Right lobe of liver (tissue), 6 donors: ENCODE measurements at regions not wholly inside any gene's neighbourhood (a gene's known extent, or its start where the extent isn't known, plus 50 kb on each side); places are given as distances from the start of the nearest gene placed in this dataset.

Source experiments
- ATAC-seq, 4 donors: fragments of 200-7000 bp; cut with Tn5 transposase; one replicate each; pipeline ENCODE4 v1.9.1; 2020; ENCODE audit warnings: mild to moderate bottlenecking in 4 of 4, moderate library complexity in 4 of 4
- DNase-seq, 3 donors: peaks; one replicate each; pipeline ENCODE4 v3.0.0-alpha.2; 2020
- H3K27ac ChIP-seq, 3 donors: fragments of 200-600 bp; one replicate each; pipeline ENCODE4 v1.8.0; 2022
- H3K27me3 ChIP-seq, 2 donors: fragments of 200-600 bp; one replicate each; pipeline ENCODE4 v1.8.0; 2022
- H3K36me3 ChIP-seq, 4 donors: fragments of 200-600 bp; sonication (generic) in 1 of 4; one replicate each; pipeline versions ENCODE4 v1.5.1 to v1.8.0; 2017 to 2022; ENCODE audit warnings: control low read depth in 1 of 4
- H3K4me1 ChIP-seq, 4 donors: fragments of 200-600 bp; sonication (generic) in 1 of 4; one replicate each; pipeline versions ENCODE4 v1.5.1 to v1.8.0; 2017 to 2022; ENCODE audit warnings: control low read depth in 1 of 4
- H3K4me3 ChIP-seq, 3 donors: fragments of 200-600 bp; one replicate each; pipeline ENCODE4 v1.8.0; 2022
- H3K9me3 ChIP-seq, 4 donors: fragments of 200-600 bp; sonication (generic) in 1 of 4; one replicate each; pipeline versions ENCODE4 v1.5.1 to v1.8.0; 2017 to 2022; ENCODE audit warnings: control low read depth in 1 of 4
- POLR2A ChIP-seq: fragments of 450-650 bp; IDR thresholded peaks from one replicate; pipeline ENCODE4 v1.6.1; 2017; ENCODE audit warnings: antibody characterized with exemption, mild to moderate bottlenecking
- WGBS: methylation state at CpG from one replicate; pipeline ENCODE4 v1.1.6; 2018; ENCODE audit warnings: low coverage, low lambda C conversion rate; ENCODE audit not compliant: insufficient coverage; ENCODE audit errors: missing lambda C conversion rate; 5-methylcytosine and 5-hydroxymethylcytosine counted together
- intact Hi-C, 2 donors: fragments of 100-400 bp; cut with DNase I; formaldehyde crosslinking; loops; one replicate each; pipeline versions ENCODE4 v1.11.2 to v1.14.1; 2022
- TF ChIP-seq, protein P1 (sequence below), 4 donors: fragments of 200-600 bp in 3 of 4; fragments of 450-650 bp in 1 of 4; IDR thresholded peaks; one replicate each; pipeline versions ENCODE4 v1.5.1 to v1.8.0; 2016 to 2022; ENCODE audit warnings: antibody characterized with exemption in 4 of 4, mild to moderate bottlenecking in 2 of 4
- donor health status: DM: no; HTN: yes; CAD: no.
- donor health status: DM: no; HTN: no; CAD: no.
- donor health status: DM: no; HTN: no; CAD: no.
- donor health status: DM: no; HTN: yes; CAD: no.
- donor health status: DM: no; HTN: yes; CAD: no.

DNA sequence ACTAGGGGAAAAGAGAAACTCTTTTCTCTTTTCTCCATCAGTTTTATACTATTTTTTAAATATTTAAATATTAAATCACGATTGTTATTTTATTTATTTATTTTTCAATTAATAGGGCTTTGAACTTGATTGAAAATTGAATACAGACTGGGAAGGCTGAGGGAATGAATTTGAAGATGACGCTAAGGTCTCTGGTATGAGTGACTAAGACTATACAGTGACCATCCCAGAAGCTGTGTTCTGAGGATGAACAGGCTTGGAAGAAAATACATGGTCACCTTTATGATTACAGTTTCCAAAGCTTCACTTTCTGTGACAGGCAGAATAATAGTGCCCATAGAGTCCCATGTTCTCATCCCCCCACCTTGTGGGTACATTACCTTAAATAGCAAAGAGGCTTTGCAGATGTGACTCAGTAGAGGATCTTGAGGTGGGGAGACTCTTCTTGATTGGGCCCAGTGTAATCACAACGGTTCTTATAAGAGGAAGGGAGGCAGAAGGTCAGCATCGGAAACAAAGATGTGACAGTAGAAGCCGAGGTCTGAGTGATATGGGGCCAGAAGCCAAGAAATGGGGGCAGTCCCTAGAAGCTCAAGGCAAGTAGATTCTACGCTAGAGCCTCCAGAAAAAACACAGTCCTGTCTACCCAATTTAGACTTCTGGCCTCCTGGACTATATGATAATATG, 51.0 kb upstream of the LPP start:
- Histone ChIP-seq H3K4me1 (no peaks in the 10 kb centered on the region), H3K9me3 (no peaks in the 10 kb centered on the region), H3K36me3 (no peaks in the 10 kb centered on the region), H3K27me3 (no peaks in the 10 kb centered on the region), H3K4me3 (no peak overlapping the region), H3K27ac (no peak overlapping the region)
- ATAC-seq (no peak), DNase-seq (no peak)
- intact Hi-C loops: no loop called here
- no peak for TF ChIP-seq POLR2A
- TF ChIP-seq, protein P1, sequence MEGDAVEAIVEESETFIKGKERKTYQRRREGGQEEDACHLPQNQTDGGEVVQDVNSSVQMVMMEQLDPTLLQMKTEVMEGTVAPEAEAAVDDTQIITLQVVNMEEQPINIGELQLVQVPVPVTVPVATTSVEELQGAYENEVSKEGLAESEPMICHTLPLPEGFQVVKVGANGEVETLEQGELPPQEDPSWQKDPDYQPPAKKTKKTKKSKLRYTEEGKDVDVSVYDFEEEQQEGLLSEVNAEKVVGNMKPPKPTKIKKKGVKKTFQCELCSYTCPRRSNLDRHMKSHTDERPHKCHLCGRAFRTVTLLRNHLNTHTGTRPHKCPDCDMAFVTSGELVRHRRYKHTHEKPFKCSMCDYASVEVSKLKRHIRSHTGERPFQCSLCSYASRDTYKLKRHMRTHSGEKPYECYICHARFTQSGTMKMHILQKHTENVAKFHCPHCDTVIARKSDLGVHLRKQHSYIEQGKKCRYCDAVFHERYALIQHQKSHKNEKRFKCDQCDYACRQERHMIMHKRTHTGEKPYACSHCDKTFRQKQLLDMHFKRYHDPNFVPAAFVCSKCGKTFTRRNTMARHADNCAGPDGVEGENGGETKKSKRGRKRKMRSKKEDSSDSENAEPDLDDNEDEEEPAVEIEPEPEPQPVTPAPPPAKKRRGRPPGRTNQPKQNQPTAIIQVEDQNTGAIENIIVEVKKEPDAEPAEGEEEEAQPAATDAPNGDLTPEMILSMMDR (IDR thresholded peaks at IDR 0.05): no peak
- 81% methylated on average over 5 of the region's 6 CpGs for WGBS

DNA sequence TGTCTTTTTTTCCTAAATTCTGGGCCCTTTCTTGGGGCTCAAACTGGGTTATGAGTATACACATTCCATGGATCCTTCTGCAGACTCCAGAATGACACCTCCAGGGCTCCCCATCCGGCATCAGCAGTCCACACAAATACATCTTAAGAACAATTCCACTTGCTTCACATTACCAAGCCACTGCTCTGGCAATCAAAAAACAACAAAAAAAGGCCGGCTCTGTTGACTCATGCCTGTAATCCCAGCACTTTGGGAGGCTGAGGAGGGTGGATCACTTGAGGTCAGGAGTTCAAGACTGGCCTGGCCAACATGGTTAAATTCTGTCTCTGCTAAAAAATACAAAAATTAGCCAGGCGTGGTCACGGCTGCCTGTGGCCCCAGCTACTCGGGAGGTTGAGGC, 49.9 kb upstream of the LPP start:
- Histone ChIP-seq H3K4me3 (no peak overlapping the region), H3K9me3 (no peaks in the 10 kb centered on the region), H3K27ac (no peak overlapping the region), H3K27me3 (no peaks in the 10 kb centered on the region), H3K36me3 (no peaks in the 10 kb centered on the region), H3K4me1 (no peaks in the 10 kb centered on the region)
- TF ChIP-seq, protein P1 (IDR thresholded peaks at IDR 0.05): no peak
- no peak for TF ChIP-seq POLR2A
- ATAC-seq (no peak), DNase-seq (no peak)
- intact Hi-C loops: no loop called here
- 91% methylated on average over 5 of the region's 5 CpGs for WGBS
